HG02884 (cell line): ENCODE measurements at regions not wholly inside any gene's neighbourhood (a gene's known extent, or its start where the extent isn't known, plus 50 kb on each side); places are given as distances from the start of the nearest gene placed in this dataset.
"Not testable (repeated sequence)": the region's sequence is repeated elsewhere in the genome, so short reads cannot be mapped to it uniquely, and the experiment has no call there.

Experiments used
- ATAC-seq: cut with Tn5 transposase; IDR thresholded peaks from one replicate; pipeline ENCODE4 v1.9.1; 2021; ENCODE audit warnings: mild to moderate bottlenecking, moderate library complexity; ENCODE audit not compliant: unreplicated experiment

- ATAC-seq = no peak
Observed at GRCh38 chr4:165548702-165549101, 169.9 kb downstream of the CPE start.

- no peak for ATAC-seq
Observed at GRCh38 chr4:165553221-165553810, 174.5 kb downstream of the CPE start.

GRCh38 chr4:165555302-165555701, 176.5 kb downstream of the CPE start:
- ATAC-seq = no peak

GRCh38 chr4:165556383-165556782, 177.6 kb downstream of the CPE start:
- no peak for ATAC-seq

GRCh38 chr4:165560941-165561340, 182.1 kb downstream of the CPE start:
- ATAC-seq = no peak

- no peak for ATAC-seq
Observed at GRCh38 chr4:165563851-165564250, 185.0 kb downstream of the CPE start.

GRCh38 chr4:165569031-165569430, 190.2 kb downstream of the CPE start:
- ATAC-seq = no peak

GRCh38 chr4:165571476-165571875, 192.7 kb downstream of the CPE start:
- ATAC-seq = not testable (repeated sequence)

- no peak for ATAC-seq
Observed at GRCh38 chr4:165580351-165580905, 201.6 kb downstream of the CPE start.

GRCh38 chr4:165583341-165583740, 204.5 kb downstream of the CPE start:
- no peak for ATAC-seq

- ATAC-seq = no peak
Observed at GRCh38 chr4:165584916-165585315, 206.1 kb downstream of the CPE start.

- no peak for ATAC-seq
Observed at GRCh38 chr4:165588534-165589315, 209.9 kb downstream of the CPE start.

GRCh38 chr4:165592386-165592785, 213.6 kb downstream of the CPE start:
- no peak for ATAC-seq

- no peak for ATAC-seq
Observed at GRCh38 chr4:165597581-165598480, 219.0 kb downstream of the CPE start.

GRCh38 chr4:165600959-165601683, 222.3 kb downstream of the CPE start:
- ATAC-seq = no peak

GRCh38 chr4:165602621-165603020, 223.8 kb downstream of the CPE start:
- ATAC-seq = no peak

- ATAC-seq = no peak
Observed at GRCh38 chr4:165604181-165604580, 225.4 kb downstream of the CPE start.

GRCh38 chr4:165605811-165606210, 227.0 kb downstream of the CPE start:
- ATAC-seq = no peak

- ATAC-seq = no peak
Observed at GRCh38 chr4:165606465-165607205, 227.8 kb downstream of the CPE start.

- ATAC-seq = no peak
Observed at GRCh38 chr4:165609653-165610052, 230.8 kb downstream of the CPE start.
